GM23338 (cell line): ENCODE measurements at regions not wholly inside any gene's neighbourhood (a gene's known extent, or its start where the extent isn't known, plus 50 kb on each side); places are given as distances from the start of the nearest gene placed in this dataset.

ENCODE experiments used
- ATAC-seq: fragments of 200-7000 bp; cut with Tn5 transposase; 3 replicates; pipeline ENCODE4 v1.9.1; 2020
- DNase-seq: peaks from one replicate; pipeline ENCODE4 v3.0.0-alpha.2; 2015; ENCODE audit warnings: low spot score
- H2AFZ ChIP-seq: fragments of 200-600 bp; sonication (generic); 2 replicates; pipeline ENCODE4 v1.8.0; 2016; ENCODE audit warnings: antibody characterized with exemption, mild to moderate bottlenecking, moderate library complexity
- H3F3A ChIP-seq: fragments of 200-600 bp; sonication (generic); replicated peaks from 2 replicates; pipeline ENCODE4 v1.8.0; 2017; ENCODE audit warnings: antibody characterized with exemption, mixed run types, low read depth
- H3K27ac ChIP-seq: fragments of 200-600 bp; sonication (generic); 2 replicates; pipeline ENCODE4 v1.6.1; 2016; ENCODE audit warnings: low read depth
- H3K27me3 ChIP-seq: fragments of 200-600 bp; sonication (generic); 2 replicates; pipeline ENCODE4 v1.8.0; 2016; ENCODE audit warnings: mild to moderate bottlenecking, mixed run types, moderate library complexity; ENCODE audit not compliant: insufficient read depth
- H3K36me3 ChIP-seq: fragments of 200-600 bp; sonication (generic); 2 replicates; pipeline ENCODE4 v1.8.0; 2016; ENCODE audit warnings: mild to moderate bottlenecking; ENCODE audit not compliant: insufficient read depth
- H3K4me1 ChIP-seq: fragments of 200-600 bp; sonication (generic); 2 replicates; pipeline ENCODE4 v1.8.0; 2016; ENCODE audit warnings: mild to moderate bottlenecking, moderate library complexity; ENCODE audit not compliant: insufficient read depth
- H3K4me2 ChIP-seq: fragments of 200-600 bp; sonication (generic); 2 replicates; pipeline ENCODE4 v1.7.1; 2017; ENCODE audit warnings: mixed run types
- H3K4me3 ChIP-seq: fragments of 200-600 bp; sonication (generic); 2 replicates; pipeline ENCODE4 v1.6.1; 2016; ENCODE audit warnings: mixed run types
- H3K79me2 ChIP-seq: fragments of 200-600 bp; sonication (generic); replicated peaks from 2 replicates; pipeline ENCODE4 v1.8.0; 2017; ENCODE audit warnings: mild to moderate bottlenecking; ENCODE audit not compliant: insufficient read depth
- H3K9me2 ChIP-seq: fragments of 200-600 bp; sonication (generic); 2 replicates; pipeline ENCODE4 v1.8.0; 2017; ENCODE audit not compliant: insufficient read depth
- H4K20me1 ChIP-seq: fragments of 200-600 bp; sonication (generic); replicated peaks from 2 replicates; pipeline ENCODE4 v1.8.0; 2017; ENCODE audit warnings: mild to moderate bottlenecking; ENCODE audit not compliant: insufficient read depth
- H3K27ac Mint-ChIP-seq: 2 replicates; pipeline ENCODE4 v1.8.0; 2020; ENCODE audit warnings: inconsistent platforms, mild to moderate bottlenecking, moderate library complexity, mixed read lengths
- H3K27me3 Mint-ChIP-seq: 3 replicates; pipeline ENCODE4 v1.8.0; 2022; ENCODE audit warnings: low read depth, mild to moderate bottlenecking, moderate library complexity, mixed read lengths, inconsistent platforms; ENCODE audit not compliant: insufficient read depth, poor library complexity
- H3K36me3 Mint-ChIP-seq: 3 replicates; pipeline ENCODE4 v1.8.0; 2021; ENCODE audit warnings: low read depth, mild to moderate bottlenecking, inconsistent platforms, moderate library complexity, mixed read lengths
- H3K4me1 Mint-ChIP-seq: 3 replicates; pipeline ENCODE4 v1.8.0; 2020; ENCODE audit warnings: mild to moderate bottlenecking, inconsistent platforms, mixed read lengths
- H3K4me3 Mint-ChIP-seq: 3 replicates; pipeline ENCODE4 v1.8.0; 2021; ENCODE audit warnings: moderate library complexity, mild to moderate bottlenecking, inconsistent platforms, mixed read lengths
- H3K9me3 Mint-ChIP-seq: 3 replicates; pipeline ENCODE4 v1.8.0; 2020; ENCODE audit warnings: moderate library complexity, mild to moderate bottlenecking, inconsistent platforms, mixed read lengths
- CREB1 ChIP-seq: fragments of 250-450 bp; sonication (Bioruptor Pico); IDR thresholded peaks from 2 replicates; pipeline ENCODE4 v1.5.0; 2020; ENCODE audit warnings: low read depth, mild to moderate bottlenecking, moderate library complexity
- CTCF ChIP-seq, 2 experiments: fragments of 200-600 bp in 1 of 2; sonication (generic) in 1 of 2; conservative IDR thresholded peaks; 2 replicates each; pipeline versions ENCODE4 v1.5.1 to v1.6.1; 2016 to 2017; ENCODE audit warnings: antibody characterized with exemption in 2 of 2, low read depth in 2 of 2, mild to moderate bottlenecking in 2 of 2, moderate library complexity in 1 of 2
- ETS1 ChIP-seq: IDR thresholded peaks from 2 replicates; pipeline ENCODE4 v1.6.1; 2016; ENCODE audit warnings: antibody characterized with exemption
- EZH2 ChIP-seq: fragments of 200-600 bp; sonication (generic); IDR thresholded peaks from one replicate; pipeline ENCODE4 v1.8.0; 2017; ENCODE audit warnings: antibody characterized with exemption, mild to moderate bottlenecking, low read depth; ENCODE audit not compliant: unreplicated experiment
- EZH2phosphoT487 ChIP-seq: fragments of 200-600 bp; sonication (generic); IDR thresholded peaks from one replicate; pipeline ENCODE4 v1.8.1; 2018; ENCODE audit warnings: antibody characterized with exemption; ENCODE audit not compliant: unreplicated experiment
- JUNB ChIP-seq: IDR thresholded peaks from one replicate; pipeline ENCODE4 v1.6.1; 2016; ENCODE audit warnings: antibody characterized with exemption; ENCODE audit not compliant: unreplicated experiment
- NANOG ChIP-seq: IDR thresholded peaks from 2 replicates; pipeline ENCODE4 v1.6.1; 2016; ENCODE audit warnings: antibody characterized with exemption, borderline replicate concordance
- POLR2AphosphoS5 ChIP-seq: IDR thresholded peaks from 2 replicates; pipeline ENCODE4 v1.6.1; 2016; ENCODE audit warnings: antibody characterized with exemption, low read depth
- REST ChIP-seq: IDR thresholded peaks from one replicate; pipeline ENCODE4 v1.6.1; 2018; ENCODE audit warnings: antibody characterized with exemption; ENCODE audit not compliant: unreplicated experiment
- STAT1 ChIP-seq: IDR thresholded peaks from one replicate; pipeline ENCODE4 v1.6.1; 2016; ENCODE audit warnings: antibody characterized with exemption; ENCODE audit not compliant: unreplicated experiment
- ZNF114 ChIP-seq: fragments of 250-450 bp; sonication (Bioruptor Pico); IDR thresholded peaks from 2 replicates; pipeline ENCODE4 v1.5.0; 2020; ENCODE audit warnings: mild to moderate bottlenecking, moderate library complexity
- ZNF331 ChIP-seq: fragments of 250-450 bp; sonication (Bioruptor Pico); IDR thresholded peaks from 2 replicates; pipeline ENCODE4 v1.5.0; 2020; ENCODE audit warnings: low read depth, mild to moderate bottlenecking, moderate library complexity
- ZNF462 ChIP-seq: fragments of 250-450 bp; sonication (Bioruptor Pico); IDR thresholded peaks from 2 replicates; pipeline ENCODE4 v1.5.0; 2020; ENCODE audit warnings: mild to moderate bottlenecking, moderate library complexity

GRCh38 chr10:35762311-35763030 is 120.4 kb upstream of the FZD8 start:
- no peaks in the 10 kb centered on the region for H4K20me1 ChIP-seq
- H3K4me2 ChIP-seq: no peak overlapping the region
- H2AFZ ChIP-seq: no peak overlapping the region
- DNase-seq (no peak), ATAC-seq (no peak)
- peaks cover 5% of the 10 kb centered on the region for H3K4me1 ChIP-seq
- no peak overlapping the region for H3K4me3 ChIP-seq
- no peak overlapping the region for H3K4me3 Mint-ChIP-seq
- no peaks in the 10 kb centered on the region for H3K9me3 Mint-ChIP-seq
- H3F3A ChIP-seq: no peaks in the 10 kb centered on the region
- TF ChIP-seq NANOG (no peak), CTCF (conservative IDR thresholded peaks at IDR 0.05; ENCODE audit: low read depth in 2 of 2) (no peak), ZNF462 (CRISPR knock-in tag) (no peak), JUNB (no peak), CREB1 (CRISPR knock-in tag) (no peak), ETS1 (no peak), STAT1 (no peak), EZH2 (no peak), ZNF114 (CRISPR knock-in tag) (no peak), ZNF331 (CRISPR knock-in tag) (no peak), POLR2AphosphoS5 (no peak), EZH2phosphoT487 (no peak), REST (no peak)
- no peaks in the 10 kb centered on the region for H3K79me2 ChIP-seq
- no peak overlapping the region for H3K27ac Mint-ChIP-seq
- H3K9me2 ChIP-seq: no peaks in the 10 kb centered on the region
- no peaks in the 10 kb centered on the region for H3K27me3 ChIP-seq
- peaks cover 5% of the 10 kb centered on the region for H3K27me3 Mint-ChIP-seq
- peaks cover 3% of the 10 kb centered on the region; the same call in 1 of the 3 replicates for H3K4me1 Mint-ChIP-seq
- H3K36me3 Mint-ChIP-seq: no peaks in the 10 kb centered on the region
- no peak overlapping the region for H3K27ac ChIP-seq
- no peaks in the 10 kb centered on the region for H3K36me3 ChIP-seq
